Panc1 (cell line): ENCODE measurements at regions not wholly inside any gene's neighbourhood (a gene's known extent, or its start where the extent isn't known, plus 50 kb on each side); places are given as distances from the start of the nearest gene placed in this dataset.

ENCODE experiments used
- CTCF ChIP-seq: fragments of 450-650 bp; IDR thresholded peaks from 2 replicates; pipeline ENCODE4 v1.5.1; 2017; ENCODE audit warnings: mild to moderate bottlenecking
- POLR2AphosphoS5 ChIP-seq: IDR thresholded peaks from 2 replicates; pipeline ENCODE4 v1.6.1; 2012; ENCODE audit warnings: mild to moderate bottlenecking, low read depth, low read length, moderate library complexity
- REST ChIP-seq, 2 experiments: IDR thresholded peaks; 2 replicates each; pipeline ENCODE4 v1.6.1; 2011 to 2012; ENCODE audit warnings: low read depth in 2 of 2, control low read depth in 1 of 2, low read length in 1 of 2, mild to moderate bottlenecking in 1 of 2, moderate library complexity in 1 of 2; ENCODE audit not compliant: insufficient read depth in 1 of 2
- SIN3A ChIP-seq: IDR thresholded peaks from 2 replicates; pipeline ENCODE4 v1.6.1; 2012; ENCODE audit warnings: low read depth, mild to moderate bottlenecking, low read length, moderate library complexity, borderline replicate concordance; ENCODE audit not compliant: insufficient read depth
- TCF7L2 ChIP-seq: IDR thresholded peaks from 2 replicates; pipeline ENCODE4 v1.6.1; 2011; ENCODE audit warnings: mild to moderate bottlenecking, low read depth, low read length, inconsistent platforms

- TF ChIP-seq TCF7L2 = no peak
- TF ChIP-seq CTCF = no peak
- no peak for TF ChIP-seq REST (IDR thresholded peaks at IDR 0.05; ENCODE audit: insufficient read depth in 1 of 2, low read depth in 2 of 2, low read length in 1 of 2)
- TF ChIP-seq SIN3A = no peak
- TF ChIP-seq POLR2AphosphoS5 = no peak
Measured at GRCh38 chr2:114345246-114345645, 97.2 kb upstream of the DPP10 start.
